Lung (tissue), 11 donors: ENCODE measurements at regions not wholly inside any gene's neighbourhood (a gene's known extent, or its start where the extent isn't known, plus 50 kb on each side); places are given as distances from the start of the nearest gene placed in this dataset.
"Not testable (repeated sequence)": the region's sequence is repeated elsewhere in the genome, so short reads cannot be mapped to it uniquely, and the experiment has no call there.

Experiments used
- ATAC-seq: fragments of 200-7000 bp; cut with Tn5 transposase; one replicate; pipeline ENCODE4 v1.9.1; 2020; ENCODE audit warnings: moderate number of reproducible peaks; ENCODE audit not compliant: insufficient read depth, low FRiP score
- DNase-seq, 3 donors: peaks; one replicate each; pipeline ENCODE4 v3.0.0-alpha.2; 2013 to 2017
- H3K27ac ChIP-seq, 2 donors: one replicate each; pipeline ENCODE4 v1.5.1; 2013; ENCODE audit warnings: mild to moderate bottlenecking in 2 of 2, moderate library complexity in 2 of 2, control low read depth in 1 of 2, inconsistent platforms in 1 of 2, low read depth in 1 of 2, low read length in 1 of 2
- H3K27me3 ChIP-seq, 3 donors: one replicate each; pipeline ENCODE4 v1.5.1; 2013; ENCODE audit warnings: low read length in 2 of 3; ENCODE audit not compliant: control insufficient read depth in 3 of 3, insufficient read depth in 3 of 3
- H3K36me3 ChIP-seq, 4 donors: one replicate each; pipeline ENCODE4 v1.5.1; 2013; ENCODE audit warnings: low read length in 4 of 4, mild to moderate bottlenecking in 1 of 4, moderate library complexity in 1 of 4; ENCODE audit not compliant: control insufficient read depth in 4 of 4, insufficient read depth in 4 of 4
- H3K4me1 ChIP-seq, 5 donors: one replicate each; pipeline ENCODE4 v1.5.1; 2013; ENCODE audit warnings: low read length in 5 of 5, mild to moderate bottlenecking in 2 of 5, moderate library complexity in 1 of 5; ENCODE audit not compliant: control insufficient read depth in 5 of 5, insufficient read depth in 5 of 5
- H3K4me3 ChIP-seq: one replicate; pipeline ENCODE4 v1.5.1; 2013; ENCODE audit warnings: mild to moderate bottlenecking, control low read depth, moderate library complexity
- H3K9ac ChIP-seq, 2 donors: one replicate each; pipeline ENCODE4 v1.5.1; 2013; ENCODE audit warnings: low read length in 2 of 2, control low read depth in 1 of 2; ENCODE audit not compliant: insufficient read depth in 1 of 2
- H3K9me3 ChIP-seq, 4 donors: one replicate each; pipeline ENCODE4 v1.5.1; 2013; ENCODE audit warnings: low read length in 3 of 4, mild to moderate bottlenecking in 1 of 4, moderate library complexity in 1 of 4; ENCODE audit not compliant: control insufficient read depth in 4 of 4, insufficient read depth in 3 of 4
- WGBS, 2 donors: extraction: QIAGEN DNeasy Blood & Tissue Kit; methylation state at CpG; one replicate each; pipeline ENCODE4 v1.1.7; 2013; 5-methylcytosine and 5-hydroxymethylcytosine counted together
- TF ChIP-seq, protein P1 (sequence below): IDR thresholded peaks from 2 replicates; pipeline ENCODE4 v1.5.1; 2012; ENCODE audit warnings: mild to moderate bottlenecking; ENCODE audit errors: control extremely low read depth, extremely low read depth
- donor health status: control.
- donor health status: control.
- donor health status: Bipolar disorder and iron deficiency.
- donor health status: healthy.
- donor health status: DM: yes; HTN: yes; CAD: no.

DNA sequence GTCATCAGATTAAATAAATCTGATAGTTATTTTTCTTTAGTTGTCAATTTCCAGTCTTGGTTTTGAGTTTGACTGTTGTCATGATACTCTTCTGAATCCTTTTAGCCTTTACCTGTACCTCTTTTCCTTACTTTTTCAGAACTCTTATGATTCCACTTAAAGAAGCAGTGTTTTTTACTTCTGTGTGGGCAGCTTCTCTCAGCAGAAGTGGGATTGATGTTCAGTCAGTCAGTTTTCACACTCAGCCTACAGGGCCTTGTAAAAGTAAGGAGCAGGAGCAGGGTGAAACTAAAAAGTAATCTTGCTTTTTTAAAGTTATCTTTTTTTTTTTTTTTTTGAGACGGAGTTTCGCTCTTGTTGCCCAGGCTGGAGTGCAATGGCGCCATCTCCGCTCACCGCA is 75.1 kb downstream of the HAUS1 start:
- WGBS, 2 donors: 90 to 94% methylated on average over 5 of the region's 5 CpGs
- TF ChIP-seq, protein P1, sequence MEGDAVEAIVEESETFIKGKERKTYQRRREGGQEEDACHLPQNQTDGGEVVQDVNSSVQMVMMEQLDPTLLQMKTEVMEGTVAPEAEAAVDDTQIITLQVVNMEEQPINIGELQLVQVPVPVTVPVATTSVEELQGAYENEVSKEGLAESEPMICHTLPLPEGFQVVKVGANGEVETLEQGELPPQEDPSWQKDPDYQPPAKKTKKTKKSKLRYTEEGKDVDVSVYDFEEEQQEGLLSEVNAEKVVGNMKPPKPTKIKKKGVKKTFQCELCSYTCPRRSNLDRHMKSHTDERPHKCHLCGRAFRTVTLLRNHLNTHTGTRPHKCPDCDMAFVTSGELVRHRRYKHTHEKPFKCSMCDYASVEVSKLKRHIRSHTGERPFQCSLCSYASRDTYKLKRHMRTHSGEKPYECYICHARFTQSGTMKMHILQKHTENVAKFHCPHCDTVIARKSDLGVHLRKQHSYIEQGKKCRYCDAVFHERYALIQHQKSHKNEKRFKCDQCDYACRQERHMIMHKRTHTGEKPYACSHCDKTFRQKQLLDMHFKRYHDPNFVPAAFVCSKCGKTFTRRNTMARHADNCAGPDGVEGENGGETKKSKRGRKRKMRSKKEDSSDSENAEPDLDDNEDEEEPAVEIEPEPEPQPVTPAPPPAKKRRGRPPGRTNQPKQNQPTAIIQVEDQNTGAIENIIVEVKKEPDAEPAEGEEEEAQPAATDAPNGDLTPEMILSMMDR: no peak
- no peak overlapping the region for H3K27ac ChIP-seq
- no peaks in the 10 kb centered on the region for H3K36me3 ChIP-seq
- no peaks in the 10 kb centered on the region for H3K27me3 ChIP-seq
- no peaks in the 10 kb centered on the region for H3K9me3 ChIP-seq
- DNase-seq (no peak), ATAC-seq (no peak)
- no peak overlapping the region for H3K4me3 ChIP-seq
- no peak overlapping the region for H3K9ac ChIP-seq
- H3K4me1 ChIP-seq: peaks cover 4 to 18% (median 14%) of the 10 kb centered on the region in 5 donors

DNA sequence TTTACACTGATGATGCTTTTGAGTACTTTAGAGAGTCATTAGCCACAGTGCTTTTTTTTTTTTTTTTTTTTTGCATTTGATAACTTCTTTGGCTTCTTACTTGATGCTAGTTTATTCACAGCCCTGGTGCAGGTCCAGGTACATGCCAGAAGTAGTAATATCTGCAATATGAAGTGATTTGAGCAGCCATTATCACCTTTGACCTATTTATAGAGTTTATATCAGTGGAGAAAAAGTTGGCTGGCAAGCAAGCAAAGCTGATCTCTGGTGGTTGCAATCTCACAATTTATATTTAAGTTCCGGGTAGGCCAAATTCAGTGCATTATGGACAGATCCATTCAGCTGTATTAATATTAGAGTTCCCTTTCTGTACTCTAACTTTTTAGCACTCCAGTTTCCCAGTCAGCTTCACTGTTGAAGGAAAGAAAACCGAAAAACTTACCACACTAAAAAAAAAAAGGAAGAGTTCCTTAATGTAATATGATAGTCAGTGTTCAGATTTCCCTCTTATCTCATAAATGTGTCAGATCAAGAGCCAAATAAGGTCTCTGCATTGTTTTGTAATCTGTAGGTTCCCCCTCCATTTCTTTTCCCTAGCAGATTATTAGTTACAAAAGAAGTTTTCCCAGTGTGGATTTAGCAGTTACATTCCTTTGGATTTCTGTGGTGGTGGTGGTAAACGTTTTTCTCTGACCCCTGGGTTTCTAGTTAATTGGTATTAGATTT is 78.6 kb downstream of the HAUS1 start:
- no peak overlapping the region for H3K9ac ChIP-seq
- H3K36me3 ChIP-seq: no peaks in the 10 kb centered on the region
- H3K4me3 ChIP-seq: no peak overlapping the region
- H3K27ac ChIP-seq: no peak overlapping the region
- DNase-seq (peak in 1 of 3 donors; percentile 16), ATAC-seq (no peak)
- H3K4me1 ChIP-seq: peaks cover 0 to 13% (median 9%) of the 10 kb centered on the region in 5 donors
- H3K9me3 ChIP-seq: no peaks in the 10 kb centered on the region
- WGBS, 2 donors: 22 to 37% methylated on average over 3 of the region's 3 CpGs
- H3K27me3 ChIP-seq: no peaks in the 10 kb centered on the region
- TF ChIP-seq, protein P1: no peak

DNA sequence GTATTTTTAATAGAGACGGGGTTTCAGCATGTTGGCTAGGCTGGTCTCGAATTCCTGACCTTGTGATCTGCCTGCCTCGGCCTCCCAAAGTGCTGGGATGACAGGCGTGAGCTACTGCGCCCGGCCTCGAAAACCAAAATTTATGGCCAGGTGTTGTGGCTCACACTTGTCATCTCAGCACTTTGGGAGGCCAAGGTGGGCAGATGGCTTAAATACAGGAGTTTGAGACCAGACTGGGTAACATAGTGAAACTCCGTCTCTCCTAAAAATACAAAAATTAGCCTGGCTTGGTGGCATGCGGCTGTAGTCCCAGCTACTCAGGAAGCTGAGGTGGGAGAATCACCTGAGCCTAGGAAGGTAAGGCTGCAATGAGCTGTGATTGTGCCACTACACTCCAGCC is 80.1 kb downstream of the HAUS1 start:
- not testable (repeated sequence) for H3K36me3 ChIP-seq, DNase-seq, H3K9ac ChIP-seq, H3K27ac ChIP-seq, H3K27me3 ChIP-seq, H3K9me3 ChIP-seq, ATAC-seq, H3K4me3 ChIP-seq
- WGBS, 2 donors: 95 to 97% methylated on average over 9 of the region's 9 CpGs
- H3K4me1 ChIP-seq: peaks cover 0 to 13% (median 6%) of the 10 kb centered on the region in 5 donors

DNA sequence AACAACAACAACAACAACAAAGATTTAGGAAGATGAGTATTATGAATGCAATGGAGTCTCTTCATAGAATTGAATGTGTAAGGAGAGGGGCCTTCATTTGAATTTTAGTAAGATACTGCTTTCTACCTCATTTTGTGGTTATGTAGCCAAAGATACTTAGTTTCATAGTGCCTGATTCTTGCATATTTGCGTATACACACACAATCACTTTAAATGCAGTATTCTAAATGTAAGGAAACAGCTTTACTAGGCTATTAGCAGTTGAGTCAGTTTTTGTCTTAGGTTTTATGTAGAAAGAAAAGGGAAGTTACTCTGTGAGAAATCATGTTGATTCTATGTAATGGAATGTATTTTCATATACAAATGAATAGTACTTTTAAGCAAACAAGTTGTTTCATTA is 80.5 kb downstream of the HAUS1 start:
- H3K9me3 ChIP-seq: no peaks in the 10 kb centered on the region
- DNase-seq: no peak
- H3K27ac ChIP-seq: no peak overlapping the region
- TF ChIP-seq, protein P1: no peak
- no peak overlapping the region for H3K4me3 ChIP-seq
- ATAC-seq: no peak
- H3K4me1 ChIP-seq: peaks cover 0 to 18% (median 7%) of the 10 kb centered on the region in 5 donors
- H3K27me3 ChIP-seq: no peaks in the 10 kb centered on the region
- peaks cover 0 to 3% (median 0%) of the 10 kb centered on the region in 4 donors for H3K36me3 ChIP-seq
- WGBS, 2 donors: 22 to 69% methylated on average over 1 of the region's 1 CpG
- no peak overlapping the region for H3K9ac ChIP-seq
